ENCODE measurements at regions not wholly inside any gene's neighbourhood (a gene's known extent, or its start where the extent isn't known, plus 50 kb on each side); places are given as distances from the start of the nearest gene placed in this dataset.

- H3K36me3 Mint-ChIP-seq (ENCODE audit: unreplicated experiment) = no peaks in the 10 kb centered on the region
- no peak for TF ChIP-seq CTCF (IDR thresholded peaks at IDR 0.05)
- DNase-seq (ENCODE audit: extremely low spot score, unreplicated experiment) = no peak
- H3K4me1 Mint-ChIP-seq (ENCODE audit: unreplicated experiment) = no peaks in the 10 kb centered on the region
- peaks cover 4% of the 10 kb centered on the region for H3K27me3 Mint-ChIP-seq (ENCODE audit: unreplicated experiment)
- H3K27ac Mint-ChIP-seq (ENCODE audit: unreplicated experiment) = no peak overlapping the region
- H3K4me3 Mint-ChIP-seq (ENCODE audit: unreplicated experiment) = no peak overlapping the region
- H3K9me3 Mint-ChIP-seq (ENCODE audit: unreplicated experiment) = no peaks in the 10 kb centered on the region
Measured at GRCh38 chr11:116267146-116267545, 505.6 kb downstream of the BUD13 start.

GRCh38 chr11:116263770-116264169 is 509.0 kb downstream of the BUD13 start:
- Mint-ChIP-seq H3K4me3 (ENCODE audit: unreplicated experiment) (no peak overlapping the region), H3K4me1 (ENCODE audit: unreplicated experiment) (no peaks in the 10 kb centered on the region), H3K27ac (ENCODE audit: unreplicated experiment) (no peak overlapping the region), H3K9me3 (ENCODE audit: unreplicated experiment) (no peaks in the 10 kb centered on the region), H3K27me3 (ENCODE audit: unreplicated experiment) (peaks cover 4% of the 10 kb centered on the region), H3K36me3 (ENCODE audit: unreplicated experiment) (no peaks in the 10 kb centered on the region)
- TF ChIP-seq CTCF (IDR thresholded peaks at IDR 0.05) = no peak
- no peak for DNase-seq (ENCODE audit: extremely low spot score, unreplicated experiment)

- TF ChIP-seq CTCF (IDR thresholded peaks at IDR 0.05) = no peak
- H3K27ac Mint-ChIP-seq (ENCODE audit: unreplicated experiment) = no peak overlapping the region
- DNase-seq (ENCODE audit: extremely low spot score, unreplicated experiment) = no peak
- peaks cover 6% of the 10 kb centered on the region for H3K27me3 Mint-ChIP-seq (ENCODE audit: unreplicated experiment)
- no peak overlapping the region for H3K4me3 Mint-ChIP-seq (ENCODE audit: unreplicated experiment)
- no peaks in the 10 kb centered on the region for H3K4me1 Mint-ChIP-seq (ENCODE audit: unreplicated experiment)
- no peaks in the 10 kb centered on the region for H3K36me3 Mint-ChIP-seq (ENCODE audit: unreplicated experiment)
- no peaks in the 10 kb centered on the region for H3K9me3 Mint-ChIP-seq (ENCODE audit: unreplicated experiment)
Measured at GRCh38 chr11:116263019-116263418, 509.8 kb downstream of the BUD13 start.

- Mint-ChIP-seq H3K4me3 (ENCODE audit: unreplicated experiment) (no peak overlapping the region), H3K36me3 (ENCODE audit: unreplicated experiment) (no peaks in the 10 kb centered on the region), H3K27ac (ENCODE audit: unreplicated experiment) (no peak overlapping the region), H3K27me3 (ENCODE audit: unreplicated experiment) (peaks cover 9% of the 10 kb centered on the region), H3K4me1 (ENCODE audit: unreplicated experiment) (no peaks in the 10 kb centered on the region), H3K9me3 (ENCODE audit: unreplicated experiment) (no peaks in the 10 kb centered on the region)
- DNase-seq (ENCODE audit: extremely low spot score, unreplicated experiment) = no peak
- TF ChIP-seq CTCF (IDR thresholded peaks at IDR 0.05) = no peak
Measured at GRCh38 chr11:116262370-116262769, 510.4 kb downstream of the BUD13 start.

- Mint-ChIP-seq H3K9me3 (ENCODE audit: unreplicated experiment) (no peaks in the 10 kb centered on the region), H3K27me3 (ENCODE audit: unreplicated experiment) (peaks cover 9% of the 10 kb centered on the region), H3K27ac (ENCODE audit: unreplicated experiment) (no peak overlapping the region), H3K4me1 (ENCODE audit: unreplicated experiment) (no peaks in the 10 kb centered on the region), H3K4me3 (ENCODE audit: unreplicated experiment) (no peak overlapping the region), H3K36me3 (ENCODE audit: unreplicated experiment) (no peaks in the 10 kb centered on the region)
- no peak for DNase-seq (ENCODE audit: extremely low spot score, unreplicated experiment)
- no peak for TF ChIP-seq CTCF (IDR thresholded peaks at IDR 0.05)
Measured at GRCh38 chr11:116261606-116262005, 511.2 kb downstream of the BUD13 start.
